IMR-90 (cell line): ENCODE measurements at regions not wholly inside any gene's neighbourhood (a gene's known extent, or its start where the extent isn't known, plus 50 kb on each side); places are given as distances from the start of the nearest gene placed in this dataset.

Experiments used
- ATAC-seq: fragments of 200-7000 bp; cut with Tn5 transposase; 2 replicates; pipeline ENCODE4 v1.9.1; 2020; ENCODE audit warnings: low read depth, mild to moderate bottlenecking, moderate library complexity
- BruUV-seq: library from RNA; stranded (reverse); fragments of 400-500 nt; replicated peaks from 2 replicates; lab custom pipeline; 2021; lab: Mats Ljungman, UMichigan
- CTCF ChIA-PET: fragments of 300-600 bp; formaldehyde crosslinking; extraction: SDS; loops from one replicate; lab custom pipeline; 2021; ENCODE audit warnings: antibody characterized with exemption; lab: Yijun Ruan, JAX
- POLR2A ChIA-PET: fragments of 300-600 bp; sonication (Branson Sonifier 250); formaldehyde crosslinking; loops from one replicate; lab custom pipeline; 2022; ENCODE audit warnings: antibody characterized with exemption; ENCODE audit not compliant: unreplicated experiment; lab: Charles Lee
- DNase-seq: peaks from one replicate; pipeline ENCODE4 v3.0.0; 2013
- H2AFZ ChIP-seq: replicated peaks from 2 replicates; pipeline ENCODE3; 2013; ENCODE audit warnings: low read length, mild to moderate bottlenecking; ENCODE audit not compliant: poor library complexity
- H2AK5ac ChIP-seq: 2 replicates; pipeline ENCODE4 v1.6.1; 2013; ENCODE audit warnings: low read depth, low read length, inconsistent platforms
- H2AK9ac ChIP-seq: replicated peaks from 2 replicates; pipeline ENCODE3; 2013; ENCODE audit warnings: mild to moderate bottlenecking, low read depth, low read length, moderate library complexity; ENCODE audit not compliant: poor library complexity
- H2BK120ac ChIP-seq: 2 replicates; pipeline ENCODE4 v1.6.1; 2013; ENCODE audit warnings: low read depth, low read length, inconsistent platforms
- H2BK15ac ChIP-seq: 3 replicates; pipeline ENCODE4 v1.6.1; 2013; ENCODE audit warnings: low read depth, low read length, inconsistent platforms
- H2BK20ac ChIP-seq: 2 replicates; pipeline ENCODE4 v1.6.1; 2013; ENCODE audit warnings: low read depth, mild to moderate bottlenecking, inconsistent platforms, low read length, moderate library complexity
- H2BK5ac ChIP-seq: 2 replicates; pipeline ENCODE4 v1.6.1; 2013; ENCODE audit warnings: mild to moderate bottlenecking, low read depth, low read length, inconsistent platforms; ENCODE audit not compliant: poor library complexity, severe bottlenecking
- H3K14ac ChIP-seq: replicated peaks from 2 replicates; pipeline ENCODE4 v1.6.1; 2013; ENCODE audit warnings: low read depth, low read length, inconsistent platforms
- H3K18ac ChIP-seq: 2 replicates; pipeline ENCODE4 v1.6.1; 2013; ENCODE audit warnings: low read depth, low read length, control low read depth
- H3K23ac ChIP-seq: 2 replicates; pipeline ENCODE4 v1.6.1; 2013; ENCODE audit warnings: low read depth, low read length, inconsistent platforms
- H3K27ac ChIP-seq: 2 replicates; pipeline ENCODE4 v1.5.1; 2013; ENCODE audit warnings: mild to moderate bottlenecking, control low read depth, low read length; ENCODE audit not compliant: insufficient read depth
- H3K27me3 ChIP-seq: 2 replicates; pipeline ENCODE4 v1.6.1; 2013; ENCODE audit warnings: low read length; ENCODE audit not compliant: control insufficient read depth, insufficient read depth
- H3K36me3 ChIP-seq: 2 replicates; pipeline ENCODE4 v1.6.1; 2013; ENCODE audit warnings: low read length, mixed read lengths; ENCODE audit not compliant: control insufficient read depth, insufficient read depth
- H3K4ac ChIP-seq: 2 replicates; pipeline ENCODE4 v1.6.1; 2013; ENCODE audit warnings: low read depth, low read length, inconsistent platforms
- H3K4me1 ChIP-seq: 2 replicates; pipeline ENCODE4 v1.6.1; 2013; ENCODE audit warnings: low read length, mixed read lengths; ENCODE audit not compliant: control insufficient read depth, insufficient read depth
- H3K4me2 ChIP-seq: 2 replicates; pipeline ENCODE4 v1.6.1; 2013; ENCODE audit warnings: low read depth, mild to moderate bottlenecking, control low read depth, low read length, moderate library complexity
- H3K4me3 ChIP-seq: 2 replicates; pipeline ENCODE4 v1.5.1; 2013; ENCODE audit warnings: low read depth, mild to moderate bottlenecking, control low read depth, low read length, moderate library complexity; ENCODE audit not compliant: insufficient read depth
- H3K56ac ChIP-seq: 2 replicates; pipeline ENCODE4 v1.6.1; 2013; ENCODE audit warnings: low read length, inconsistent platforms; ENCODE audit not compliant: insufficient read depth; ENCODE audit errors: extremely low read depth
- H3K79me1 ChIP-seq, 2 experiments: 2 replicates each; pipeline ENCODE4 v1.6.1; 2013; ENCODE audit warnings: low read length in 2 of 2, inconsistent platforms in 1 of 2, low read depth in 1 of 2
- H3K9ac ChIP-seq: 2 replicates; pipeline ENCODE4 v1.6.1; 2013; ENCODE audit warnings: low read depth, low read length, control low read depth
- H3K9me1 ChIP-seq: 2 replicates; pipeline ENCODE4 v1.6.1; 2013; ENCODE audit warnings: low read length, inconsistent platforms; ENCODE audit not compliant: insufficient read depth
- H3K9me3 ChIP-seq: 2 replicates; pipeline ENCODE4 v1.6.1; 2013; ENCODE audit warnings: low read length; ENCODE audit not compliant: control insufficient read depth, insufficient read depth
- H4K20me1 ChIP-seq: 2 replicates; pipeline ENCODE4 v1.6.1; 2013; ENCODE audit warnings: low read length, inconsistent platforms; ENCODE audit not compliant: insufficient read depth
- H4K5ac ChIP-seq: 2 replicates; pipeline ENCODE4 v1.6.1; 2013; ENCODE audit warnings: mild to moderate bottlenecking, low read depth, low read length, control low read depth
- H4K8ac ChIP-seq, 2 experiments: 2 replicates each; pipeline ENCODE4 v1.6.1; 2013; ENCODE audit warnings: low read depth in 2 of 2, low read length in 2 of 2, control low read depth in 1 of 2, inconsistent platforms in 1 of 2
- H4K91ac ChIP-seq: 2 replicates; pipeline ENCODE4 v1.6.1; 2013; ENCODE audit warnings: low read depth, low read length, inconsistent platforms; ENCODE audit not compliant: insufficient read depth
- BHLHE40 ChIP-seq: fragments of 150-350 bp; IDR thresholded peaks from 2 replicates; pipeline ENCODE4 v1.6.1; 2016; ENCODE audit warnings: mild to moderate bottlenecking, low read depth, low read length
- CEBPB ChIP-seq: IDR thresholded peaks from 2 replicates; pipeline ENCODE4 v1.6.1; 2012; ENCODE audit warnings: low read depth, low read length, improper control_type of control experiment
- CHD1 ChIP-seq: IDR thresholded peaks from 2 replicates; pipeline ENCODE4 v1.6.1; 2012; ENCODE audit warnings: low read depth, low read length, improper control_type of control experiment
- CTCF ChIP-seq: conservative IDR thresholded peaks from 2 replicates; pipeline ENCODE4 v1.5.1; 2012; ENCODE audit warnings: mild to moderate bottlenecking, low read depth, low read length, improper control_type of control experiment
- ELK1 ChIP-seq: fragments of 150-350 bp; IDR thresholded peaks from 2 replicates; pipeline ENCODE4 v1.6.1; 2016; ENCODE audit warnings: low read depth, mild to moderate bottlenecking, low read length, moderate library complexity, borderline replicate concordance
- FOS ChIP-seq: fragments of 150-350 bp; IDR thresholded peaks from 2 replicates; pipeline ENCODE4 v1.6.1; 2016; ENCODE audit warnings: low read depth, low read length
- MAFK ChIP-seq: IDR thresholded peaks from 2 replicates; pipeline ENCODE4 v1.6.1; 2012; ENCODE audit warnings: low read depth, low read length, improper control_type of control experiment
- MAZ ChIP-seq: IDR thresholded peaks from 2 replicates; pipeline ENCODE4 v1.6.1; 2012; ENCODE audit warnings: low read depth, mild to moderate bottlenecking, low read length, improper control_type of control experiment, moderate library complexity, borderline replicate concordance
- MXI1 ChIP-seq: IDR thresholded peaks from 2 replicates; pipeline ENCODE4 v1.6.1; 2012; ENCODE audit warnings: low read depth, mild to moderate bottlenecking, low read length, moderate library complexity, borderline replicate concordance
- NFE2L2 ChIP-seq: fragments of 150-350 bp; IDR thresholded peaks from 2 replicates; pipeline ENCODE4 v1.6.1; 2016; ENCODE audit warnings: low read depth, mild to moderate bottlenecking, low read length
- POLR2A ChIP-seq: IDR thresholded peaks from 2 replicates; pipeline ENCODE4 v1.6.1; 2012; ENCODE audit warnings: mild to moderate bottlenecking, low read depth, low read length
- RAD21 ChIP-seq: IDR thresholded peaks from 2 replicates; pipeline ENCODE4 v1.6.1; 2012; ENCODE audit warnings: low read length, improper control_type of control experiment
- RCOR1 ChIP-seq: IDR thresholded peaks from 2 replicates; pipeline ENCODE4 v1.6.1; 2012; ENCODE audit warnings: mild to moderate bottlenecking, low read length, improper control_type of control experiment; ENCODE audit not compliant: insufficient replicate concordance
- RFX5 ChIP-seq: IDR thresholded peaks from 2 replicates; pipeline ENCODE4 v1.8.0; 2012; ENCODE audit warnings: low read depth, mild to moderate bottlenecking, low read length, moderate library complexity
- SMC3 ChIP-seq: fragments of 150-350 bp; IDR thresholded peaks from 2 replicates; pipeline ENCODE4 v1.6.1; 2016; ENCODE audit warnings: low read depth, mild to moderate bottlenecking, antibody characterized with exemption, low read length, moderate library complexity
- WGBS, 2 experiments: methylation state at CpG; one replicate each; pipeline versions ENCODE4 v1.1.5 to v1.1.7; 2013; ENCODE audit warnings: missing lambda C conversion rate in 2 of 2; ENCODE audit not compliant: insufficient read length in 1 of 2; ENCODE audit errors: extremely low coverage in 2 of 2; 5-methylcytosine and 5-hydroxymethylcytosine counted together
- dilution Hi-C: fragments of 300-500 bp; cut with HindIII; formaldehyde crosslinking; loops from one replicate; pipeline ENCODE4 v1.14.3; 2018; ENCODE audit warnings: low sequenced_read_pairs; ENCODE audit not compliant: unreplicated experiment
- in situ Hi-C: fragments of 300-500 bp; cut with MboI; formaldehyde crosslinking; loops from 3 replicates; pipeline ENCODE4 v1.14.3; 2019; ENCODE audit warnings: low sequenced_read_pairs, inconsistent platforms, mixed read lengths
- intact Hi-C: fragments of 100-400 bp; cut with micrococcal nuclease; formaldehyde crosslinking; loops from 2 replicates; pipeline ENCODE4 v1.10.0; 2022

GRCh38 chr2:16950436-16950835 lies 284.8 kb upstream of the CYRIA start:
- no peak overlapping the region for H4K8ac ChIP-seq
- BruUV-seq: no TSS peak
- H4K91ac ChIP-seq: no peak overlapping the region
- no peak overlapping the region for H2AFZ ChIP-seq
- no peaks in the 10 kb centered on the region for H3K4me1 ChIP-seq
- no peak overlapping the region for H2BK20ac ChIP-seq
- no peak overlapping the region for H2BK5ac ChIP-seq
- no peak overlapping the region for H3K4ac ChIP-seq
- no peak overlapping the region for H4K5ac ChIP-seq
- CTCF ChIA-PET: no interaction called here
- no peaks in the 10 kb centered on the region for H3K9me3 ChIP-seq
- no peak overlapping the region for H3K4me2 ChIP-seq
- no peaks in the 10 kb centered on the region for H3K79me1 ChIP-seq
- H3K23ac ChIP-seq: no peak overlapping the region
- intact Hi-C loops (no loop called here), in situ Hi-C loops (no loop called here), dilution Hi-C loops (no loop called here)
- no peak overlapping the region for H3K27ac ChIP-seq
- H3K36me3 ChIP-seq: no peaks in the 10 kb centered on the region
- H3K18ac ChIP-seq: no peak overlapping the region
- H3K14ac ChIP-seq: no peak overlapping the region
- H3K56ac ChIP-seq: no peak overlapping the region
- no peaks in the 10 kb centered on the region for H3K27me3 ChIP-seq
- no peak overlapping the region for H2BK120ac ChIP-seq
- POLR2A ChIA-PET: no interaction called here
- H3K9me1 ChIP-seq: no peaks in the 10 kb centered on the region
- TF ChIP-seq CHD1: no peak
- no peak for TF ChIP-seq MAZ
- TF ChIP-seq POLR2A: no peak
- no peak for TF ChIP-seq ELK1
- no peak for TF ChIP-seq RAD21
- TF ChIP-seq MXI1: no peak
- TF ChIP-seq CTCF: no peak
- no peak for TF ChIP-seq SMC3
- TF ChIP-seq FOS: no peak
- no peak for TF ChIP-seq RCOR1
- no peak for TF ChIP-seq NFE2L2
- no peak for TF ChIP-seq CEBPB
- no peak for TF ChIP-seq BHLHE40
- TF ChIP-seq MAFK: no peak
- no peak for TF ChIP-seq RFX5
- no peak overlapping the region for H2BK15ac ChIP-seq
- no peak for ATAC-seq
- no peak overlapping the region for H2AK9ac ChIP-seq
- H4K20me1 ChIP-seq: no peaks in the 10 kb centered on the region
- DNase-seq: no peak
- H2AK5ac ChIP-seq: no peak overlapping the region
- no peak overlapping the region for H3K4me3 ChIP-seq
- H3K9ac ChIP-seq: no peak overlapping the region
- no CpG with 5 or more reads among the region's 2 CpGs for WGBS, 2 experiments
